Breast epithelium (tissue), 4 donors: ENCODE measurements at regions not wholly inside any gene's neighbourhood (a gene's known extent, or its start where the extent isn't known, plus 50 kb on each side); places are given as distances from the start of the nearest gene placed in this dataset.

Experiments used
- DNase-seq, 2 donors: peaks; one replicate each; pipeline ENCODE4 v3.0.0-alpha.2; 2019; ENCODE audit warnings: low spot score in 2 of 2
- H3K27ac ChIP-seq, 2 donors: fragments of 200-600 bp; sonication (generic) in 1 of 2; one replicate each; pipeline ENCODE4 v1.5.1; 2016 to 2019; ENCODE audit warnings: mild to moderate bottlenecking in 1 of 2
- H3K27me3 ChIP-seq, 2 donors: fragments of 200-600 bp; sonication (generic) in 1 of 2; one replicate each; pipeline versions ENCODE4 v1.5.1 to v1.6.0; 2017 to 2019; ENCODE audit warnings: control low read depth in 1 of 2, mild to moderate bottlenecking in 1 of 2
- H3K36me3 ChIP-seq: fragments of 200-600 bp; one replicate; pipeline ENCODE4 v1.5.1; 2019
- H3K4me1 ChIP-seq, 2 donors: fragments of 200-600 bp; sonication (generic); one replicate each; pipeline ENCODE4 v1.5.1; 2016 to 2019; ENCODE audit warnings: control low read depth in 1 of 2
- H3K4me3 ChIP-seq, 3 donors: fragments of 200-600 bp; sonication (generic); 1 replicate in 2 of 3; 2 replicates in 1 of 3; pipeline ENCODE4 v1.5.1; 2016 to 2019; ENCODE audit warnings: mild to moderate bottlenecking in 3 of 3, moderate library complexity in 2 of 3
- H3K9me3 ChIP-seq, 2 donors: fragments of 200-600 bp; sonication (generic) in 1 of 2; one replicate each; pipeline ENCODE4 v1.5.1; 2016 to 2019; ENCODE audit warnings: control low read depth in 1 of 2
- CTCF ChIP-seq, 3 donors: fragments of 450-650 bp; IDR thresholded peaks; one replicate each; pipeline ENCODE4 v1.5.1; 2016 to 2017; ENCODE audit warnings: antibody characterized with exemption in 3 of 3, mild to moderate bottlenecking in 3 of 3, moderate library complexity in 3 of 3
- POLR2A ChIP-seq: fragments of 450-650 bp; IDR thresholded peaks from one replicate; pipeline ENCODE4 v1.6.1; 2016; ENCODE audit warnings: antibody characterized with exemption, mild to moderate bottlenecking, moderate library complexity
- POLR2AphosphoS5 ChIP-seq, 3 donors: sonication (generic); formaldehyde crosslinking; IDR thresholded peaks; one replicate each; pipeline ENCODE4 v1.6.1; 2017; ENCODE audit warnings: antibody characterized with exemption in 3 of 3
- intact Hi-C: fragments of 100-400 bp; cut with DNase I; formaldehyde crosslinking; loops from one replicate; pipeline ENCODE4 v1.15.1; 2023; ENCODE audit warnings: low total_unique reads

- Histone ChIP-seq H3K27me3 (no peaks in the 10 kb centered on the region), H3K9me3 (peaks cover 4 to 18% of the 10 kb centered on the region in 2 donors), H3K36me3 (no peaks in the 10 kb centered on the region), H3K27ac (no peak overlapping the region), H3K4me3 (no peak overlapping the region), H3K4me1 (no peaks in the 10 kb centered on the region)
- TF ChIP-seq CTCF (IDR thresholded peaks at IDR 0.05) (no peak), POLR2AphosphoS5 (IDR thresholded peaks at IDR 0.05) (no peak), POLR2A (no peak)
- intact Hi-C loops, result no loop called here
- no peak for DNase-seq
Observed at GRCh38 chr3:152039887-152040286, 166.4 kb downstream of the SUCNR1 start.

- intact Hi-C loops, result no loop called here
- DNase-seq, result no peak
- Histone ChIP-seq H3K27ac (no peak overlapping the region), H3K27me3 (no peaks in the 10 kb centered on the region), H3K4me1 (no peaks in the 10 kb centered on the region), H3K4me3 (no peak overlapping the region), H3K36me3 (no peaks in the 10 kb centered on the region), H3K9me3 (peaks cover 4 to 18% of the 10 kb centered on the region in 2 donors)
- TF ChIP-seq POLR2A (no peak), POLR2AphosphoS5 (IDR thresholded peaks at IDR 0.05) (no peak), CTCF (IDR thresholded peaks at IDR 0.05) (no peak)
Observed at GRCh38 chr3:152040319-152040718, 166.9 kb downstream of the SUCNR1 start.

GRCh38 chr3:152043620-152044019 is 170.2 kb downstream of the SUCNR1 start:
- no peaks in the 10 kb centered on the region for H3K9me3 ChIP-seq
- H3K36me3 ChIP-seq, result no peaks in the 10 kb centered on the region
- no peaks in the 10 kb centered on the region for H3K4me1 ChIP-seq
- intact Hi-C loops, result no loop called here
- TF ChIP-seq CTCF (IDR thresholded peaks at IDR 0.05) (no peak), POLR2AphosphoS5 (IDR thresholded peaks at IDR 0.05) (no peak), POLR2A (no peak)
- no peaks in the 10 kb centered on the region for H3K27me3 ChIP-seq
- no peak for DNase-seq
- H3K27ac ChIP-seq, result no peak overlapping the region
- no peak overlapping the region for H3K4me3 ChIP-seq

GRCh38 chr3:152046280-152046679 is 172.8 kb downstream of the SUCNR1 start:
- H3K4me3 ChIP-seq, result no peak overlapping the region
- DNase-seq, result no peak
- H3K9me3 ChIP-seq, result no peaks in the 10 kb centered on the region
- TF ChIP-seq POLR2AphosphoS5 (IDR thresholded peaks at IDR 0.05) (no peak), CTCF (IDR thresholded peaks at IDR 0.05) (no peak), POLR2A (no peak)
- no peaks in the 10 kb centered on the region for H3K36me3 ChIP-seq
- intact Hi-C loops, result no loop called here
- H3K27ac ChIP-seq, result no peak overlapping the region
- H3K27me3 ChIP-seq, result no peaks in the 10 kb centered on the region
- H3K4me1 ChIP-seq, result no peaks in the 10 kb centered on the region

- intact Hi-C loops, result no loop called here
- DNase-seq, result no peak
- no peaks in the 10 kb centered on the region for H3K4me1 ChIP-seq
- H3K27ac ChIP-seq, result no peak overlapping the region
- no peaks in the 10 kb centered on the region for H3K36me3 ChIP-seq
- TF ChIP-seq POLR2A (no peak), POLR2AphosphoS5 (IDR thresholded peaks at IDR 0.05) (no peak), CTCF (IDR thresholded peaks at IDR 0.05) (no peak)
- no peaks in the 10 kb centered on the region for H3K9me3 ChIP-seq
- H3K4me3 ChIP-seq, result no peak overlapping the region
- no peaks in the 10 kb centered on the region for H3K27me3 ChIP-seq
Observed at GRCh38 chr3:152047465-152047864, 174.0 kb downstream of the SUCNR1 start.
